ENCODE measurements at regions not wholly inside any gene's neighbourhood (a gene's known extent, or its start where the extent isn't known, plus 50 kb on each side); places are given as distances from the start of the nearest gene placed in this dataset.

GRCh38 chr5:135250671-135251070 lies 148.4 kb downstream of the MACROH2A1 start:
- TF ChIP-seq CTCF (conservative IDR thresholded peaks at IDR 0.05; ENCODE audit: low read depth, low read length), result no peak
- TF ChIP-seq EZH2 (IDR thresholded peaks at IDR 0.05; ENCODE audit: borderline replicate concordance, low read depth, low read length, poor library complexity, severe bottlenecking), result no peak
